HepG2 (cell line): ENCODE measurements at regions not wholly inside any gene's neighbourhood (a gene's known extent, or its start where the extent isn't known, plus 50 kb on each side); places are given as distances from the start of the nearest gene placed in this dataset.
"Not testable (repeated sequence)": the region's sequence is repeated elsewhere in the genome, so short reads cannot be mapped to it uniquely, and the experiment has no call there.

ENCODE experiments used
- ATAC-seq: fragments of 200-7000 bp; cut with Tn5 transposase; 3 replicates; pipeline ENCODE4 v1.9.1; 2020; ENCODE audit warnings: mild to moderate bottlenecking, moderate library complexity
- BruUV-seq: library from RNA; stranded (reverse); fragments of 400-500 nt; replicated peaks from 2 replicates; lab custom pipeline; 2021; lab: Mats Ljungman, UMichigan
- CTCF ChIA-PET: fragments of 300-600 bp; formaldehyde crosslinking; extraction: SDS; loops from one replicate; lab custom pipeline; 2021; ENCODE audit warnings: low total read pairs, inconsistent platforms, low intra/inter-chr PET ratio; lab: Yijun Ruan, JAX
- POLR2A ChIA-PET: fragments of 350-600 bp; sonication (Branson Sonifier 250); formaldehyde crosslinking; loops from one replicate; lab custom pipeline; 2020; ENCODE audit warnings: antibody characterized with exemption, inconsistent platforms; lab: Yijun Ruan, JAX
- DNase-seq: peaks from one replicate; pipeline ENCODE4 v3.0.0-alpha.2; 2015; ENCODE audit warnings: low spot score
- FAIRE-seq: peaks from 3 replicates; lab custom pipeline; 2011; peaks lifted over from hg19 to GRCh38; lab: Jason Lieb, UNC
- H2AFZ ChIP-seq: one replicate; pipeline ENCODE4 v1.6.1; 2011; ENCODE audit warnings: low read length, inconsistent platforms
- H3K27ac ChIP-seq: fragments of 300-600 bp; 3 replicates; pipeline ENCODE4 v1.8.0; 2011; ENCODE audit warnings: mixed run types, mild to moderate bottlenecking, mixed read lengths, low read length, inconsistent platforms; ENCODE audit not compliant: insufficient read depth; ENCODE audit errors: extremely low read length
- H3K27me3 ChIP-seq, 2 experiments: fragments of 200-600 bp in 1 of 2; 2 replicates in 1 of 2; 3 replicates in 1 of 2; pipeline versions ENCODE4 v1.6.0 to v1.8.0; 2011; ENCODE audit warnings: low read length in 2 of 2, mild to moderate bottlenecking in 2 of 2, moderate library complexity in 2 of 2, inconsistent platforms in 1 of 2; ENCODE audit not compliant: insufficient read depth in 2 of 2, control insufficient read depth in 1 of 2
- H3K36me3 ChIP-seq, 2 experiments: fragments of 200-600 bp in 1 of 2; replicated peaks in 1 of 2; 2 replicates in 1 of 2; 3 replicates in 1 of 2; pipeline versions ENCODE4 v1.5.1 to v1.8.0; 2011; ENCODE audit warnings: low read length in 2 of 2, inconsistent platforms in 1 of 2; ENCODE audit not compliant: insufficient read depth in 2 of 2, control insufficient read depth in 1 of 2
- H3K4me1 ChIP-seq: 2 replicates; pipeline ENCODE4 v1.5.1; 2012; ENCODE audit warnings: low read length, inconsistent platforms; ENCODE audit not compliant: insufficient read depth
- H3K4me2 ChIP-seq: 2 replicates; pipeline ENCODE4 v1.6.0; 2011; ENCODE audit warnings: low read depth, low read length, inconsistent platforms
- H3K4me3 ChIP-seq, 3 experiments: fragments of 200-600 bp in 1 of 3; sonication (generic), shearing (Covaris generic) in 1 of 3; replicated peaks in 1 of 3; 2 replicates each; pipeline ENCODE4 v1.5.1; 2011 to 2016; ENCODE audit warnings: low read length in 3 of 3, inconsistent platforms in 2 of 3, low read depth in 2 of 3, mild to moderate bottlenecking in 2 of 3, control low read depth in 1 of 3, mixed read lengths in 1 of 3; ENCODE audit not compliant: insufficient read depth in 1 of 3
- H3K79me2 ChIP-seq: one replicate; pipeline ENCODE4 v1.6.1; 2011; ENCODE audit warnings: low read length, inconsistent platforms; ENCODE audit not compliant: insufficient read depth
- H3K9ac ChIP-seq: 2 replicates; pipeline ENCODE4 v1.6.0; 2011; ENCODE audit warnings: mild to moderate bottlenecking, low read depth, low read length, inconsistent platforms; ENCODE audit not compliant: insufficient read depth
- H3K9me3 ChIP-seq: 2 replicates; pipeline ENCODE4 v1.5.1; 2012; ENCODE audit warnings: mild to moderate bottlenecking, low read length
- H4K20me1 ChIP-seq: 2 replicates; pipeline ENCODE4 v1.6.0; 2011; ENCODE audit warnings: inconsistent platforms, mild to moderate bottlenecking, low read length, moderate library complexity; ENCODE audit not compliant: insufficient read depth
- ARID5B ChIP-seq: IDR thresholded peaks from 2 replicates; pipeline ENCODE4 v1.4.0; 2020; ENCODE audit warnings: mild to moderate bottlenecking, missing genetic modification reagents
- FOXA1 ChIP-seq, 2 experiments: fragments of 450-650 bp in 1 of 2; sonication (generic) in 1 of 2; formaldehyde crosslinking in 1 of 2; IDR thresholded peaks; 2 replicates each; pipeline versions ENCODE4 v1.4.0 to v1.6.1; 2016 to 2020; ENCODE audit warnings: missing genetic modification reagents in 1 of 2
- HIVEP1 ChIP-seq: sonication (generic); formaldehyde crosslinking; IDR thresholded peaks from 2 replicates; pipeline ENCODE4 v1.4.0; 2020; ENCODE audit warnings: mild to moderate bottlenecking, missing genetic modification reagents
- ZMYM4 ChIP-seq: sonication (generic); formaldehyde crosslinking; IDR thresholded peaks from 2 replicates; pipeline ENCODE4 v1.8.1; 2023; ENCODE audit warnings: mild to moderate bottlenecking, missing genetic modification reagents
- ZNF558 ChIP-seq: sonication (generic); formaldehyde crosslinking; IDR thresholded peaks from 2 replicates; pipeline ENCODE4 v1.9.0; 2022; ENCODE audit warnings: mild to moderate bottlenecking, missing genetic modification reagents, borderline replicate concordance
- ZNF672 ChIP-seq: sonication (generic); formaldehyde crosslinking; IDR thresholded peaks from 2 replicates; pipeline ENCODE4 v1.8.1; 2022; ENCODE audit warnings: missing genetic modification reagents
- WGBS: methylation state at CpG from one replicate; pipeline ENCODE4 v1.1.6; 2017; ENCODE audit warnings: low lambda C conversion rate; 5-methylcytosine and 5-hydroxymethylcytosine counted together
- in situ Hi-C: cut with HindIII; loops from 2 replicates; pipeline ENCODE4 v1.10.0; 2017; ENCODE audit warnings: low pct_unique_long_range_greater_than_20kb; ENCODE audit not compliant: extremely low pct_ligation_motif_present
- intact Hi-C: fragments of 100-400 bp; cut with micrococcal nuclease; formaldehyde crosslinking; loops from one replicate; pipeline ENCODE4 v1.10.0; 2022; ENCODE audit not compliant: unreplicated experiment
- TF ChIP-seq, protein P1 (sequence below): IDR thresholded peaks from 2 replicates; pipeline ENCODE4 v1.6.1; 2012; ENCODE audit warnings: low read depth, low read length, improper control_type of control experiment

GRCh38 chr10:84755311-84755710 is 426.9 kb downstream of the CCSER2 start (continued):
- TF ChIP-seq, protein P1, sequence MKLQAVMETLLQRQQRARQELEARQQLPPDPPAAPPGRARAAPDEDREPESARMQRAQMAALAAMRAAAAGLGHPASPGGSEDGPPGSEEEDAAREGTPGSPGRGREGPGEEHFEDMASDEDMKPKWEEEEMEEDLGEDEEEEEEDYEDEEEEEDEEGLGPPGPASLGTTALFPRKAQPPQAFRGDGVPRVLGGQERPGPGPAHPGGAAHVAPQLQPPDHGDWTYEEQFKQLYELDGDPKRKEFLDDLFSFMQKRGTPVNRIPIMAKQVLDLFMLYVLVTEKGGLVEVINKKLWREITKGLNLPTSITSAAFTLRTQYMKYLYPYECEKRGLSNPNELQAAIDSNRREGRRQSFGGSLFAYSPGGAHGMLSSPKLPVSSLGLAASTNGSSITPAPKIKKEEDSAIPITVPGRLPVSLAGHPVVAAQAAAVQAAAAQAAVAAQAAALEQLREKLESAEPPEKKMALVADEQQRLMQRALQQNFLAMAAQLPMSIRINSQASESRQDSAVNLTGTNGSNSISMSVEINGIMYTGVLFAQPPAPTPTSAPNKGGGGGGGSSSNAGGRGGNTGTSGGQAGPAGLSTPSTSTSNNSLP = no peak
- TF ChIP-seq HIVEP1 (CRISPR knock-in tag) (no peak), ZNF558 (CRISPR knock-in tag) (no peak), ZNF672 (CRISPR knock-in tag) (no peak)
- TF ChIP-seq, all 625 proteins: peak for 0

GRCh38 chr10:84756653-84757052 is 428.3 kb downstream of the CCSER2 start:
- in situ Hi-C loops, H2AFZ ChIP-seq, H3K4me2 ChIP-seq, H3K36me3 ChIP-seq, BruUV-seq, H3K27ac ChIP-seq, ATAC-seq, POLR2A ChIA-PET, H3K4me3 ChIP-seq, FAIRE-seq, intact Hi-C loops, H3K27me3 ChIP-seq, DNase-seq, H3K79me2 ChIP-seq, H3K9ac ChIP-seq, H4K20me1 ChIP-seq, H3K9me3 ChIP-seq, CTCF ChIA-PET, H3K4me1 ChIP-seq: not testable (repeated sequence)
- 81% methylated on average over 2 of the region's 3 CpGs for WGBS

DNA sequence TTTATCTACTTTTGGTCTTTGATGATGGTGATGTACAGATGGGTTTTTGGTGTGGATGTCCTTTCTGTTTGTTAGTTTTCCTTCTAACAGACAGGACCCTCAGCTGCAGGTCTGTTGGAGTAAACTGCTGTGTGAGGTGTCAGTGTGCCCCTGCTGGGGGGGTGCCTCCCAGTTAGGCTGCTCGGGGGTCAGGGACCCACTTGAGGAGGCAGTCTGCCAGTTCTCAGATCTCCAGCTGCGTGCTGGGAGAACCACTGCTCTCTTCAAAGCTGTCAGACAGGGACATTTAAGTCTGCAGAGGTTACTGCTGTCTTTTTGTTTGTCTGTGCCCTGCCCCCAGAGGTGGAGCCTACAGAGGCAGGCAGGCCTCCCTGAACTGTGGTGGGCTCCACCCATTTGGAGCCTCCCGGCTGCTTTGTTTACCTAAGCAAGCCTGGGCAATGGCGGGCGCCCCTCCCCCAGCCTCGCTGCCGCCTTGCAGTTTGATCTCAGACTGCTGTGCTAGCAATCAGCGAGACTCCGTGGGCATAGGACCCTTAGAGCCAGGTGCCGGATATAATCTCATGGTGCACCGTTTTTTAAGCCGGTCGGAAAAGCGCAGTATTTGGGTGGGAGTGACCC is 433.7 kb downstream of the CCSER2 start:
- H3K9ac ChIP-seq; CTCF ChIA-PET; H3K9me3 ChIP-seq; H3K36me3 ChIP-seq; H3K4me2 ChIP-seq; H3K27ac ChIP-seq; intact Hi-C loops; H3K79me2 ChIP-seq; H3K4me3 ChIP-seq; in situ Hi-C loops; FAIRE-seq; H3K27me3 ChIP-seq; H4K20me1 ChIP-seq; BruUV-seq; H2AFZ ChIP-seq; POLR2A ChIA-PET; TF ChIP-seq FOXA1 (IDR thresholded peaks at IDR 0.05): not testable (repeated sequence)
- ATAC-seq = peak; percentile 69
- peak; percentile 62 for DNase-seq
- H3K4me1 ChIP-seq = peaks cover 20% of the 10 kb centered on the region
- 32% methylated on average over 12 of the region's 14 CpGs for WGBS
- peak; percentile 72 for TF ChIP-seq FOXA1 (CRISPR knock-in tag; IDR thresholded peaks at IDR 0.05)
- TF ChIP-seq ZMYM4 = peak; percentile 35; the same call in 1 of the 2 replicates
- peak; percentile 42; the same call in 1 of the 2 replicates for TF ChIP-seq ARID5B (CRISPR knock-in tag)
